ENCODE measurements at regions not wholly inside any gene's neighbourhood (a gene's known extent, or its start where the extent isn't known, plus 50 kb on each side); places are given as distances from the start of the nearest gene placed in this dataset.

DNA sequence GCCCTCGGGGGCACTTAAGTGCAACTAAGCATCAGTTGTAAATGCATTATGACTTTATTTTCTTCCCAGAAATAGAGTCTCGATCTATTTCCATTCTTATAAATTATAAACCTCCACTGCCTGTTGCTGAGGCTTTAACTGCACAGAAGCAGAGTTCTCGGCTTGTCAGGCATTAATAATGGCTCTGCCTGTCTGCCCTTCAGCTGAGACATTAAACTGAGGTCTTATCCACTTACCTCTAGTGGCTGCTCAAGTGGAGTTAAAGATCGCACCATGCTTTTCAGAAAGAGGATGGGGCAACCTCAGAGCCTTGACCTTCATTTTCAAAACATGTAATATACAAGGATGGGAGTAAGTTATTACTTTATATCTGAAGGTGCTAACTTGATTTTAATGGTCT lies 597.6 kb upstream of the PRMT6 start (continued):
- no peak for TF ChIP-seq ZBTB3 (CRISPR knock-in tag; IDR thresholded peaks at IDR 0.05; ENCODE audit: borderline replicate concordance, low read depth)
- no peak for TF ChIP-seq HNRNPUL1 (IDR thresholded peaks at IDR 0.05; ENCODE audit: low read depth, low read length)
- no peak for TF ChIP-seq ZNF639 (CRISPR knock-in tag; conservative IDR thresholded peaks at IDR 0.05)

- FAIRE-seq, result no peak
- POLR2A ChIA-PET, result no interaction called here
- WGBS (ENCODE audit: low lambda C conversion rate), result 8% methylated on average over 2 of the region's 2 CpGs
These were observed 597.1 kb upstream of the PRMT6 start for GRCh38 chr1:106459418-106459817.

GRCh38 chr1:106465666-106466065 lies 590.8 kb upstream of the PRMT6 start:
- peaks cover 65% of the 10 kb centered on the region for H3K9me3 ChIP-seq (ENCODE audit: low read length)
- H3K4me2 ChIP-seq (ENCODE audit: low read depth, low read length), result no peak overlapping the region
- in situ Hi-C loops (cut with HindIII; ENCODE audit: extremely low pct_ligation_motif_present, low pct_unique_long_range_greater_than_20kb) (no loop called here), intact Hi-C loops (cut with micrococcal nuclease; ENCODE audit: unreplicated experiment) (no loop called here)
- no peak for DNase-seq (ENCODE audit: low spot score)
- BruUV-seq (replicated peaks), result no TSS peak
- no peaks in the 10 kb centered on the region for H3K27me3 ChIP-seq (ENCODE audit: control insufficient read depth in 1 of 2, insufficient read depth in 2 of 2, low read length in 2 of 2)
- H4K20me1 ChIP-seq (ENCODE audit: insufficient read depth, low read length), result no peaks in the 10 kb centered on the region
- H3K79me2 ChIP-seq (ENCODE audit: insufficient read depth, low read length), result no peaks in the 10 kb centered on the region
- ChIA-PET CTCF (ENCODE audit: low intra/inter-chr PET ratio, low total read pairs) (no interaction called here), POLR2A (no interaction called here)
- H3K4me3 ChIP-seq (replicated peaks in 1 of 3; ENCODE audit: insufficient read depth in 1 of 3, low read depth in 2 of 3, low read length in 3 of 3), result no peak overlapping the region
- WGBS (ENCODE audit: low lambda C conversion rate), result 0% methylated on average over 2 of the region's 2 CpGs
- no peaks in the 10 kb centered on the region for H3K36me3 ChIP-seq (replicated peaks in 1 of 2; ENCODE audit: control insufficient read depth in 1 of 2, insufficient read depth in 2 of 2, low read length in 2 of 2)
- ATAC-seq, result no peak
- H3K4me1 ChIP-seq (ENCODE audit: insufficient read depth, low read length), result no peaks in the 10 kb centered on the region
- no peak for FAIRE-seq
- H3K27ac ChIP-seq (ENCODE audit: extremely low read length, insufficient read depth, low read length), result no peak overlapping the region
- no peak overlapping the region for H3K9ac ChIP-seq (ENCODE audit: insufficient read depth, low read depth, low read length)
- H2AFZ ChIP-seq (ENCODE audit: low read length), result no peak overlapping the region
- TF ChIP-seq, protein P1, sequence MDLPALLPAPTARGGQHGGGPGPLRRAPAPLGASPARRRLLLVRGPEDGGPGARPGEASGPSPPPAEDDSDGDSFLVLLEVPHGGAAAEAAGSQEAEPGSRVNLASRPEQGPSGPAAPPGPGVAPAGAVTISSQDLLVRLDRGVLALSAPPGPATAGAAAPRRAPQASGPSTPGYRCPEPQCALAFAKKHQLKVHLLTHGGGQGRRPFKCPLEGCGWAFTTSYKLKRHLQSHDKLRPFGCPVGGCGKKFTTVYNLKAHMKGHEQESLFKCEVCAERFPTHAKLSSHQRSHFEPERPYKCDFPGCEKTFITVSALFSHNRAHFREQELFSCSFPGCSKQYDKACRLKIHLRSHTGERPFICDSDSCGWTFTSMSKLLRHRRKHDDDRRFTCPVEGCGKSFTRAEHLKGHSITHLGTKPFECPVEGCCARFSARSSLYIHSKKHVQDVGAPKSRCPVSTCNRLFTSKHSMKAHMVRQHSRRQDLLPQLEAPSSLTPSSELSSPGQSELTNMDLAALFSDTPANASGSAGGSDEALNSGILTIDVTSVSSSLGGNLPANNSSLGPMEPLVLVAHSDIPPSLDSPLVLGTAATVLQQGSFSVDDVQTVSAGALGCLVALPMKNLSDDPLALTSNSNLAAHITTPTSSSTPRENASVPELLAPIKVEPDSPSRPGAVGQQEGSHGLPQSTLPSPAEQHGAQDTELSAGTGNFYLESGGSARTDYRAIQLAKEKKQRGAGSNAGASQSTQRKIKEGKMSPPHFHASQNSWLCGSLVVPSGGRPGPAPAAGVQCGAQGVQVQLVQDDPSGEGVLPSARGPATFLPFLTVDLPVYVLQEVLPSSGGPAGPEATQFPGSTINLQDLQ (CRISPR knock-in tag; IDR thresholded peaks at IDR 0.05), result no peak
- no peak for TF ChIP-seq NR2F2 (IDR thresholded peaks at IDR 0.05; ENCODE audit: borderline replicate concordance, low read depth)
- no peak for TF ChIP-seq GLI4 (CRISPR knock-in tag; IDR thresholded peaks at IDR 0.05; ENCODE audit: borderline replicate concordance)
- TF ChIP-seq, protein P2, sequence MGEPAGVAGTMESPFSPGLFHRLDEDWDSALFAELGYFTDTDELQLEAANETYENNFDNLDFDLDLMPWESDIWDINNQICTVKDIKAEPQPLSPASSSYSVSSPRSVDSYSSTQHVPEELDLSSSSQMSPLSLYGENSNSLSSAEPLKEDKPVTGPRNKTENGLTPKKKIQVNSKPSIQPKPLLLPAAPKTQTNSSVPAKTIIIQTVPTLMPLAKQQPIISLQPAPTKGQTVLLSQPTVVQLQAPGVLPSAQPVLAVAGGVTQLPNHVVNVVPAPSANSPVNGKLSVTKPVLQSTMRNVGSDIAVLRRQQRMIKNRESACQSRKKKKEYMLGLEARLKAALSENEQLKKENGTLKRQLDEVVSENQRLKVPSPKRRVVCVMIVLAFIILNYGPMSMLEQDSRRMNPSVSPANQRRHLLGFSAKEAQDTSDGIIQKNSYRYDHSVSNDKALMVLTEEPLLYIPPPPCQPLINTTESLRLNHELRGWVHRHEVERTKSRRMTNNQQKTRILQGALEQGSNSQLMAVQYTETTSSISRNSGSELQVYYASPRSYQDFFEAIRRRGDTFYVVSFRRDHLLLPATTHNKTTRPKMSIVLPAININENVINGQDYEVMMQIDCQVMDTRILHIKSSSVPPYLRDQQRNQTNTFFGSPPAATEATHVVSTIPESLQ (CRISPR knock-in tag; conservative IDR thresholded peaks at IDR 0.05), result no peak
- no peak for TF ChIP-seq ZNF891 (CRISPR knock-in tag; IDR thresholded peaks at IDR 0.05)
- TF ChIP-seq RXRB (CRISPR knock-in tag; IDR thresholded peaks at IDR 0.05; ENCODE audit: borderline replicate concordance), result no peak
- no peak for TF ChIP-seq SAP130 (CRISPR knock-in tag; IDR thresholded peaks at IDR 0.05; ENCODE audit: low read depth)
- no peak for TF ChIP-seq ZFP37 (CRISPR knock-in tag; IDR thresholded peaks at IDR 0.05; ENCODE audit: borderline replicate concordance)

More at GRCh38 chr1:106459418-106459817, 597.1 kb upstream of the PRMT6 start:
- no peak for ATAC-seq
- Histone ChIP-seq H4K20me1 (ENCODE audit: insufficient read depth, low read length) (no peaks in the 10 kb centered on the region), H3K79me2 (ENCODE audit: insufficient read depth, low read length) (no peaks in the 10 kb centered on the region), H3K4me3 (replicated peaks in 1 of 3; ENCODE audit: insufficient read depth in 1 of 3, low read depth in 2 of 3, low read length in 3 of 3) (no peak overlapping the region), H3K27me3 (ENCODE audit: control insufficient read depth in 1 of 2, insufficient read depth in 2 of 2, low read length in 2 of 2) (no peaks in the 10 kb centered on the region), H3K36me3 (replicated peaks in 1 of 2; ENCODE audit: control insufficient read depth in 1 of 2, insufficient read depth in 2 of 2, low read length in 2 of 2) (no peaks in the 10 kb centered on the region), H2AFZ (ENCODE audit: low read length) (no peak overlapping the region), H3K27ac (ENCODE audit: extremely low read length, insufficient read depth, low read length) (no peak overlapping the region), H3K4me2 (ENCODE audit: low read depth, low read length) (no peak overlapping the region), H3K9me3 (ENCODE audit: low read length) (peaks cover 35% of the 10 kb centered on the region), H3K9ac (ENCODE audit: insufficient read depth, low read depth, low read length) (no peak overlapping the region), H3K4me1 (ENCODE audit: insufficient read depth, low read length) (no peaks in the 10 kb centered on the region)
- in situ Hi-C loops (cut with HindIII; ENCODE audit: extremely low pct_ligation_motif_present, low pct_unique_long_range_greater_than_20kb) (no loop called here), intact Hi-C loops (cut with micrococcal nuclease; ENCODE audit: unreplicated experiment) (no loop called here)
- BruUV-seq (replicated peaks), result no TSS peak
- CTCF ChIA-PET (ENCODE audit: low intra/inter-chr PET ratio, low total read pairs), result no interaction called here
- peak; percentile 72 for TF ChIP-seq CEBPB (IDR thresholded peaks at IDR 0.05; ENCODE audit: borderline replicate concordance, low read depth, low read length)
- TF ChIP-seq NFE2 (CRISPR knock-in tag; IDR thresholded peaks at IDR 0.05), result no peak
- DNase-seq (ENCODE audit: low spot score), result no peak
